Lower lobe of right lung (tissue), 2 donors: ENCODE measurements at regions not wholly inside any gene's neighbourhood (a gene's known extent, or its start where the extent isn't known, plus 50 kb on each side); places are given as distances from the start of the nearest gene placed in this dataset.

Experiments
- ATAC-seq, 2 donors: fragments of 200-7000 bp; cut with Tn5 transposase; one replicate each; pipeline ENCODE4 v1.9.1; 2020 to 2022; ENCODE audit warnings: mild to moderate bottlenecking in 2 of 2, moderate library complexity in 2 of 2
- DNase-seq: peaks from one replicate; pipeline ENCODE4 v3.0.0-alpha.2; 2020
- H3K27ac ChIP-seq: fragments of 200-600 bp; one replicate; pipeline ENCODE4 v1.8.0; 2022
- H3K27me3 ChIP-seq: fragments of 200-600 bp; one replicate; pipeline ENCODE4 v1.8.0; 2022; ENCODE audit warnings: low read depth
- H3K36me3 ChIP-seq: fragments of 200-600 bp; one replicate; pipeline ENCODE4 v1.8.0; 2022; ENCODE audit warnings: mild to moderate bottlenecking
- H3K4me1 ChIP-seq: fragments of 200-600 bp; one replicate; pipeline ENCODE4 v1.8.0; 2022
- H3K4me3 ChIP-seq: fragments of 200-600 bp; one replicate; pipeline ENCODE4 v1.8.0; 2022; ENCODE audit warnings: mild to moderate bottlenecking
- H3K9me3 ChIP-seq: fragments of 200-600 bp; one replicate; pipeline ENCODE4 v1.8.0; 2022
- CTCF ChIP-seq: fragments of 200-600 bp; IDR thresholded peaks from one replicate; pipeline ENCODE4 v1.8.0; 2022; ENCODE audit warnings: antibody characterized with exemption, mild to moderate bottlenecking
- intact Hi-C: fragments of 100-400 bp; cut with DNase I; formaldehyde crosslinking; loops from one replicate; pipeline ENCODE4 v1.11.0; 2022
- donor health status: DM: no; HTN: yes; CAD: no; lungs with severe emphysema.

- H3K4me3 ChIP-seq, result no peak overlapping the region
- DNase-seq, result no peak
- ATAC-seq, result no peak
- H3K36me3 ChIP-seq, result no peaks in the 10 kb centered on the region
- no peaks in the 10 kb centered on the region for H3K27me3 ChIP-seq
- intact Hi-C loops, result no loop called here
- no peak overlapping the region for H3K27ac ChIP-seq
- H3K4me1 ChIP-seq, result no peaks in the 10 kb centered on the region
- no peak for TF ChIP-seq CTCF
- no peaks in the 10 kb centered on the region for H3K9me3 ChIP-seq
Measured at GRCh38 chr7:35747611-35748010, 52.7 kb upstream of the HERPUD2 start.

GRCh38 chr7:35748371-35748770 lies 52.5 kb upstream of the SEPTIN7 start:
- no peak overlapping the region for H3K27ac ChIP-seq
- TF ChIP-seq CTCF, result no peak
- no peaks in the 10 kb centered on the region for H3K36me3 ChIP-seq
- DNase-seq, result no peak
- H3K27me3 ChIP-seq, result no peaks in the 10 kb centered on the region
- no peaks in the 10 kb centered on the region for H3K9me3 ChIP-seq
- no peak overlapping the region for H3K4me3 ChIP-seq
- H3K4me1 ChIP-seq, result no peaks in the 10 kb centered on the region
- ATAC-seq, result no peak
- intact Hi-C loops, result no loop called here

- no peaks in the 10 kb centered on the region for H3K36me3 ChIP-seq
- DNase-seq (no peak), ATAC-seq (peak; percentile 50 to 80)
- H3K4me1 ChIP-seq, result no peaks in the 10 kb centered on the region
- no peaks in the 10 kb centered on the region for H3K27me3 ChIP-seq
- TF ChIP-seq CTCF, result no peak
- no peaks in the 10 kb centered on the region for H3K9me3 ChIP-seq
- intact Hi-C loops, result no loop called here
- H3K4me3 ChIP-seq, result no peak overlapping the region
- H3K27ac ChIP-seq, result no peak overlapping the region
Measured at GRCh38 chr7:35749556-35749955, 51.3 kb upstream of the SEPTIN7 start.
